TTC549 (cell line): ENCODE measurements at regions not wholly inside any gene's neighbourhood (a gene's known extent, or its start where the extent isn't known, plus 50 kb on each side); places are given as distances from the start of the nearest gene placed in this dataset.

Source experiments
- FAIRE-seq: peaks from 2 replicates; lab custom pipeline; 2012; peaks lifted over from hg19 to GRCh38; lab: Jason Lieb, UNC

GRCh38 chr11:28673691-28674432 lies 565.7 kb downstream of the METTL15 start:
- no peak for FAIRE-seq

DNA sequence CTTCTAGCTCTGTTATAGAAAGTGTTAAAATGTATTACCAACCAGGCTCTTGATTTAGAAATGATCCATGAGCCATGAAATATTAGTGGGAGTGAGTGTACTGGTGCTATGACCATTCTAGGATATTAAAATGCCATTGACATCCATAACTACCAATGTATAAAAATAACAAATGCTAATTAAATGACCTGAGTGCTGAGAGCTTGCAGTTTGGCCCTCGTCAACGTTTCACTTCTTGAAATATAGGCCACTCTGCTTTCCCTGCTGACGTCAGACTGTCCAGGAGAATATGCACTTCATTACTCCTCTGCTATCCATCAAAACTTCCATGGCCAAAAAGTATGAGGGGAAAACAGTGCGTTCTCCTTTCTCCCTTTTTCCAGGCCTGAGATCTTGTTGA lies 563.1 kb downstream of the METTL15 start:
- FAIRE-seq, result no peak

GRCh38 chr11:28666632-28667031 lies 558.4 kb downstream of the METTL15 start:
- no peak for FAIRE-seq

DNA sequence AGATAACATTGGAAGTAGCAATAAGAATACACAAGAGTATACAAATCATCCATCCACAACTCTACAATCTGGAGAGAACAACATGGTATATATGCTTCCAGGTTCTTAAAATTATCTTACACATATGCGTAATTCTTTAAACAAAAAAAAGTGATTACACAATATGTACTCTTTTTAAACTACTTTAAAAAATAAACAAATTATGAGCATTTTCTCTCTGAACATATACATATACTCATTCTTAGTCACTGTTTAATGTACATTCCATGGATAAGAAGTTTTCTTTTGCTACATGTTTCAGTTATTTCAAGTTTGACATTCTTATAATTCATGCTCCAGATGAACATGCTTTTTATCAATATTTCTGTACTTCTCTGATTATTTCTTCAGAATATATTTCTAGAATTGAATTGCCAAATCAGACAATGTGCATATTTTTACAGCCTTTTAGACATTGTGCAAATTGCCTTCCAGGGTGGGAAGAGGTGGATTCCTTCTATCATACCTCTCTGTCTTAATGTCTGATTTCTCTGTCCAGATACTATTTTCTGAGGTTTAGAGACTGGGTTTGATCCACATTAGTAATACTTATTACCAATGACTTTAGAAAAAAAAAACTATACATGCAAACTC lies 551.6 kb downstream of the METTL15 start:
- no peak for FAIRE-seq

DNA sequence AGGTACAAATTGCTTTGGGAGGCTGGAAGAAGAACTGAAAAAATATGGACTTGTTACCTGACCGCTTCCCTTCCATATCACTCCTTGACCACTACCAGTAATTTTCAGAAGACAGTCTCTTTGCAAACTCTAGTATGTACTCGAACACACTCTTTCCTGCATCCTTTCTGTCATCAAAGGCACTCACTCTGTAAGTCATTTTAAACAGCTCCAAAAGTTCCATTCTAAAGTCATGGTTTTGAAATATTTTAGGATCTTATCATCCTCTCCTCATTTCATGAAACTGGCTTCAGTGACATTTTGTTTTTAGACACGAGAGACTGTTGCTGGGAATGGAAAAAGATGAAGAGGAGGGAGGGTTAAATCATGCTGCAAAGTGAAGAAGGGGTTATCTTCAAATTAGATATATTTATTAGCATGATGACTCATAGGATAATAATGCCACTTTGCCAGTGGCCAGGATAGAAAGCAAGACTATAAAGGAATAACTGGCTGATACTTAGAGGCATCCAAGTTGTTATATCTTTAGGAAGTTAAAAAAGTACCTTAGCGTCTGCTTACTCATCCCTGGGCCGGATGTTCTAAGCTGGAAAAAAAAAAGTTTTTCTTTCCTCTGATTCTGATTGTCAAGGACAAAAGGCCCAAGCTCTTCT lies 549.3 kb downstream of the METTL15 start:
- FAIRE-seq, result no peak

GRCh38 chr11:28654191-28654590 lies 546.0 kb downstream of the METTL15 start:
- FAIRE-seq, result no peak

- FAIRE-seq, result no peak
Observed at GRCh38 chr11:28649922-28650321, 541.7 kb downstream of the METTL15 start.

GRCh38 chr11:28636566-28636965 lies 528.4 kb downstream of the METTL15 start:
- FAIRE-seq, result no peak

- no peak for FAIRE-seq
Observed at GRCh38 chr11:28636033-28636432, 527.8 kb downstream of the METTL15 start.

- FAIRE-seq, result no peak
Observed at GRCh38 chr11:28632338-28632737, 524.1 kb downstream of the METTL15 start.

DNA sequence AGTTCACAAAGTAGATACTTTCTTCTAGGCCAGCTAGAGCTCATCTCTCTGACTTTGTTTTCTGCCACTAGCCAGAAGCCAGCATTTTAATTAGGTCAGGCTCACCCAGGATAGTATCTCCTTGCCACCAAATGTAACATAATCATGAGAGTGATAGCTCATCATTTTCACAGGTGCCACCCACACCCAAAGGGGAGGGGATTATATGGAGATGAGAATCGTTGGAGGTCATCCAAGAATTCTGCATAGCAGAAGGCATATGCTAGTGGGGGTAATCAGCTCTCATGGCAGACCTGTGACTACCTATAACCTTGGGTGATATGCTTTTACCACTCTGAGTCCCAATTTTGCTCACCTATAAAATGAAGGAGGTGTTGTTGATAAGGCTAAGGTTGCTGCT lies 523.0 kb downstream of the METTL15 start:
- no peak for FAIRE-seq

DNA sequence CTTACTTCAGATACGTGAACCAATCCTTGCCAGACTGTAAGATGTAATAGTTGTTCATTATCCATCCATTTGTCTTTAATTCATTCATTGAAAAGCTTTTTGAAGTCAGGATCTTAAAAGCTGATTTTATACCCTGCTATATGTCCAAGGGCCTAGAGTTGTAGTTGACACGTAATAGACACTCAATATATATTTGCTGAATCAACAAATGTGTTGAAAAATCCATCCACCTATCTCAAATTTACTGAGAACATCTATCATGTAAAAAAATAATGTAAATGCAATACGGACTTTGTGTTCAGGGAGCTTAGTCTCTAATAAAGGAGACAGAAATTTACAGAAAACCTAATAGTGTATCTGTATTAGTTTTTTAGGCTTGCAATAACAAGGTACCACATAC lies 521.0 kb downstream of the METTL15 start:
- FAIRE-seq, result no peak

DNA sequence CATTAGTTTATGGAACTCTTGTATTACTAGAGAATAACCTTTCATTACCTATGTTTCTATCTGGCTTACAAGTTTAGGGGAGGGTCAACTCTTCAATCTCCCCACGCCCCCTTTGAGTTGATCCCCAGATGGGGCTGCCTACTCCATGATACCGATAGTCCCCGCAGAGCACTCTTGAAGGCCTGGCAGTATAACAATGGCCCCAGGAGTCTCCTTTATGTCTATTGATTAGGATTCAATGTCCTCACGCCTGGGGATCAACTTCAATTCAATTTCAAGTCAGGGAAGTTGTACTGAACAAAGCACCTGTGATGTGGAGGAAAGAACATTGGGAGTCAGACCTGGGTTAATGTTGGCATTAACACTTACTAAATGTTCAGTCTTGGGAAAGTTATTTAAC lies 520.2 kb downstream of the METTL15 start:
- FAIRE-seq, result no peak

GRCh38 chr11:28627690-28628255 lies 519.6 kb downstream of the METTL15 start:
- no peak for FAIRE-seq

GRCh38 chr11:28625532-28625931 lies 517.3 kb downstream of the METTL15 start:
- FAIRE-seq, result no peak

- no peak for FAIRE-seq
Observed at GRCh38 chr11:28621753-28622152, 513.6 kb downstream of the METTL15 start.

DNA sequence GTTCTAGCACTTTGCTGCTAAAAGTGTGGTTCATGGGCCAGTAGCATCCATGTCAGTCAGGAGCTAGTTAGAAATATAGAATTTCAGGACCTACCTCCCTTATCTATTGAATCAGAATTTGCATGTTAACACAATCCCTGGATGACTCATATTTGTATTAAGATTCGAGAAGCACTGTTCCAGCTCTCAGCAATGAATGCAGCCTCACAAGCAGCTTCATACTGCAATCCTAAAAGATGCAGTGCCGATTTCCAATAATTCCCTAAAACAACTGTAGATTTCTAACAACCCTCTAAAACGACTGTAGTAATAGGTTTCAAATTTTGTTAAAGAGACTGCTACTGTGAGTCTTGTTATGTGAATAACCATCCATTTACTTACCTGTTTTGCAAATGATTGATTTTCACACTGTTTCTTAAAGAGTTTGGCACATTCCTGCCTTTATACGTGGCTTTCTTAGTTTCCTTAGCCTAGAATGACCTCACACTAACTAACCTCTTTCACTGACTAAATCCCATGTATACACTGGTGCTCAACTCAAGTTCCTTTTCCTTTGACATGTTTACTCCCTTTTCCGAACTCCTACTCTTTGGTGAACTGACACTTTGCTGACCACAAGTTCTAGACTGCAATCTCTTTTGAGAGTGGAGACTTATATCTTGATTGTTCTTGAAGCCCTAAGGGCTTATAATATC lies 511.8 kb downstream of the METTL15 start:
- no peak for FAIRE-seq

GRCh38 chr11:28618416-28618815 lies 510.2 kb downstream of the METTL15 start:
- FAIRE-seq, result no peak

GRCh38 chr11:28616160-28616965 lies 508.2 kb downstream of the METTL15 start:
- no peak for FAIRE-seq

DNA sequence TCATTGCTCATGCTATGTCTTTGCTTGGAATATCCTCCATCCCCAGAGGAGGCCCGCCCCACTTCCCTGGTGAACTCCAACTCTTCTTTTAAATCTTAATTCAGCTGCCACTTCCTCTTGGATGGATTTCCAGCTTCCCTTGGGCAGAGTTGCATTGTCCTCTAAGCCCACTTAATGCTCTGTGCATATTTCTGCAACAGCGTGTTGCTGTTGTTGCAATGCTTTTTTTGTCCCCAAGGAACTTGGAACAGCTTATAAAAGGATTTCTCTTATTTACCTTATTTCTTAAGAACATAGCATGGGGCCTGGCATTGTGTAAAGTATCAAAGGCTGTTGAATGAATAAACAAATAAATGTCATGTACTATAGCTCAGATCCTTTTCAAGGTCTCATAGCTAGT lies 507.4 kb downstream of the METTL15 start:
- no peak for FAIRE-seq

DNA sequence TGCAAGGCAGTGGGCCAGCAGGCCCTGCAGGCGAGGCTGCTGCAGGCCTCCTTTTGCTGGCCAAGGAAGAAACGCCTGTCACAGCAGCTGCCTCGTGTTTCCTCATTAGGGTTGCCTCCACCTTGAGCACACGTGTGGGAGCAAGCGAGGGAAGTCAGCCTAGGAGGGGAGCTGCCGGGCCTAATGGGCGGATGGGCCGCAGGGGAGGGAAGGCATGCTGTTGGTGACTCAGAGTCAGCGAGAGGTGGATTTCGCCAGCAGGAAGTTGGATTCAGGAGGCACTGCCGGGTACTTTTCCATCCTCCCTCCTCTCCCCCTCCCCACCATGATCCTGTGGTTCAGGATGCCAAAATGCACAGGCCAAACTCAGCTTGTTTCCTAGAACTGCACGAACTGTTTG lies 498.7 kb downstream of the METTL15 start:
- FAIRE-seq, result no peak

DNA sequence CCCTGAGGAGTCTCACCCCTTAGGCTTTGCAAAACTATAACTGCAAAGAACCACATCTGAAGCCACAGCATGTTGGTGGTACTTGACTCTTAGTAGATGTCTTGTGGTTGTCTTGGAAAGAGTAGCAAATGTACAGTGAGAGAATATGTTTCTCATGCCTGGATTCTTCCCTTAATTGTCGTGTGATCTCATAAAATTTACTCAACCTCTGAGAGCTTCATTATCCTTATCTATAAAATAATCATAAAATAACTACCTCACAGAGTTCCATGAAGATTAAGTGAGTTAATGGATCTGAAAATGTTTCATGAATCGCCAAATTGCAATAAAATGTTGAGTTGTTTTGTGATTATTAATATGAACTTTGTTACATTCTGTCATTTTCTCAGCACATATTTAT lies 491.5 kb downstream of the METTL15 start:
- no peak for FAIRE-seq
